SK-N-SH (cell line): ENCODE measurements at regions not wholly inside any gene's neighbourhood (a gene's known extent, or its start where the extent isn't known, plus 50 kb on each side); places are given as distances from the start of the nearest gene placed in this dataset.

Experiments
- CTCF ChIA-PET: fragments of 300-600, 350-600 bp; formaldehyde crosslinking; extraction: SDS; loops from one replicate; lab custom pipeline; 2021; lab: Yijun Ruan, JAX
- POLR2A ChIA-PET: fragments of 350-600 bp; sonication (Branson Sonifier 250); formaldehyde crosslinking; extraction: SDS; loops from one replicate; lab custom pipeline; 2020; ENCODE audit warnings: antibody characterized with exemption, inconsistent platforms; lab: Yijun Ruan, JAX
- DNase-seq: peaks from one replicate; pipeline ENCODE4 v3.0.0; 2012
- H2AFZ ChIP-seq: fragments of 200-600 bp; sonication (generic); 2 replicates; pipeline ENCODE4 v1.8.1; 2016; ENCODE audit warnings: antibody characterized with exemption, mild to moderate bottlenecking, low read depth
- H3F3A ChIP-seq: fragments of 200-600 bp; sonication (generic); replicated peaks from 2 replicates; pipeline ENCODE3; 2016; ENCODE audit warnings: antibody characterized with exemption, mild to moderate bottlenecking; ENCODE audit not compliant: insufficient read depth
- H3K27ac ChIP-seq, 2 experiments: fragments of 200-500 bp in 1 of 2; fragments of 200-600 bp in 1 of 2; sonication (Bioruptor generic) in 1 of 2; sonication (generic), shearing (Covaris generic) in 1 of 2; 2 replicates each; pipeline versions ENCODE4 v1.5.1 to v1.6.1; 2014 to 2016; ENCODE audit warnings: low read depth in 2 of 2, inconsistent platforms in 1 of 2, low read length in 1 of 2, mild to moderate bottlenecking in 1 of 2, mixed read lengths in 1 of 2
- H3K27me3 ChIP-seq: fragments of 200-600 bp; sonication (generic), shearing (Covaris generic); 2 replicates; pipeline ENCODE4 v1.6.1; 2016; ENCODE audit warnings: mixed run types; ENCODE audit not compliant: insufficient read depth
- H3K36me3 ChIP-seq, 2 experiments: fragments of 200-500 bp in 1 of 2; fragments of 200-600 bp in 1 of 2; sonication (Bioruptor generic) in 1 of 2; sonication (generic) in 1 of 2; replicated peaks in 1 of 2; 2 replicates each; pipeline versions ENCODE3 to v1.5.1; 2014 to 2016; ENCODE audit warnings: low read length in 1 of 2, mild to moderate bottlenecking in 1 of 2; ENCODE audit not compliant: insufficient read depth in 2 of 2, control insufficient read depth in 1 of 2
- H3K4me1 ChIP-seq, 2 experiments: fragments of 200-500 bp in 1 of 2; fragments of 200-600 bp in 1 of 2; sonication (Bioruptor generic) in 1 of 2; sonication (generic), shearing (Covaris generic) in 1 of 2; 2 replicates each; pipeline versions ENCODE4 v1.5.1 to v1.6.1; 2014 to 2016; ENCODE audit warnings: low read depth in 1 of 2, low read length in 1 of 2, mixed run types in 1 of 2; ENCODE audit not compliant: insufficient read depth in 2 of 2, control insufficient read depth in 1 of 2
- H3K4me2 ChIP-seq: fragments of 200-600 bp; sonication (generic), shearing (Covaris generic); 2 replicates; pipeline ENCODE4 v1.6.1; 2017; ENCODE audit warnings: mixed run types
- H3K4me3 ChIP-seq, 2 experiments: fragments of 200-500 bp in 1 of 2; fragments of 200-600 bp in 1 of 2; sonication (Bioruptor generic) in 1 of 2; sonication (generic), shearing (Covaris generic) in 1 of 2; 2 replicates each; pipeline versions ENCODE4 v1.5.1 to v1.8.1; 2014 to 2016; ENCODE audit warnings: low read depth in 2 of 2, inconsistent platforms in 1 of 2, low read length in 1 of 2, mild to moderate bottlenecking in 1 of 2, mixed read lengths in 1 of 2, moderate library complexity in 1 of 2
- H3K79me2 ChIP-seq: fragments of 200-600 bp; sonication (generic); 2 replicates; pipeline ENCODE4 v1.8.1; 2017; ENCODE audit warnings: mild to moderate bottlenecking; ENCODE audit not compliant: insufficient read depth
- H3K9ac ChIP-seq: fragments of 200-600 bp; sonication (generic); 2 replicates; pipeline ENCODE4 v1.6.1; 2017; ENCODE audit warnings: mixed run types
- H3K9me2 ChIP-seq: fragments of 200-600 bp; sonication (generic); 2 replicates; pipeline ENCODE4 v1.6.1; 2017; ENCODE audit warnings: mixed run types
- H3K9me3 ChIP-seq: fragments of 200-600 bp; sonication (generic); 2 replicates; pipeline ENCODE4 v1.6.1; 2017; ENCODE audit warnings: mixed run types, mild to moderate bottlenecking, moderate library complexity
- H4K20me1 ChIP-seq: fragments of 200-600 bp; sonication (generic); 2 replicates; pipeline ENCODE4 v1.6.1; 2017; ENCODE audit warnings: mild to moderate bottlenecking, mixed run types; ENCODE audit not compliant: insufficient read depth
- CHD2 ChIP-seq: fragments of 150-350 bp; IDR thresholded peaks from 2 replicates; pipeline ENCODE4 v1.6.1; 2018; ENCODE audit warnings: low read length; ENCODE audit not compliant: partially characterized antibody
- ELF1 ChIP-seq: IDR thresholded peaks from 2 replicates; pipeline ENCODE4 v1.4.0; 2012
- EZH2phosphoT487 ChIP-seq: fragments of 200-600 bp; sonication (generic); IDR thresholded peaks from 2 replicates; pipeline ENCODE4 v1.6.1; 2017; ENCODE audit warnings: low read depth, mixed run types, mild to moderate bottlenecking, antibody characterized with exemption, moderate library complexity, borderline replicate concordance
- FOXJ3 ChIP-seq: sonication (generic); formaldehyde crosslinking; IDR thresholded peaks from 2 replicates; pipeline ENCODE4 v1.5.1; 2020; ENCODE audit warnings: mild to moderate bottlenecking, missing genetic modification reagents
- GATA2 ChIP-seq: sonication (generic); formaldehyde crosslinking; IDR thresholded peaks from 2 replicates; pipeline ENCODE4 v1.5.0; 2020; ENCODE audit warnings: mild to moderate bottlenecking, missing genetic modification reagents
- JUND ChIP-seq: IDR thresholded peaks from 2 replicates; pipeline ENCODE4 v1.4.0; 2012
- MXI1 ChIP-seq: IDR thresholded peaks from 2 replicates; pipeline ENCODE4 v1.6.1; 2012; ENCODE audit warnings: mild to moderate bottlenecking, low read depth, low read length, improper control_type of control experiment
- NRF1 ChIP-seq: IDR thresholded peaks from 2 replicates; pipeline ENCODE4 v1.6.1; 2012; ENCODE audit warnings: low read depth, mild to moderate bottlenecking, low read length
- POLR2AphosphoS5 ChIP-seq: IDR thresholded peaks from 2 replicates; pipeline ENCODE4 v1.6.1; 2012; ENCODE audit warnings: low read depth, low read length
- RAD21 ChIP-seq: IDR thresholded peaks from 2 replicates; pipeline ENCODE4 v1.6.1; 2012; ENCODE audit warnings: mild to moderate bottlenecking, low read length
- RCOR1 ChIP-seq: fragments of 150-350 bp; IDR thresholded peaks from 2 replicates; pipeline ENCODE4 v1.6.1; 2017; ENCODE audit warnings: antibody characterized with exemption, low read length
- RXRA ChIP-seq: IDR thresholded peaks from 2 replicates; pipeline ENCODE4 v1.4.0; 2012; ENCODE audit warnings: low read depth, mild to moderate bottlenecking, borderline replicate concordance
- SIN3A ChIP-seq: IDR thresholded peaks from 2 replicates; pipeline ENCODE4 v1.6.1; 2012; ENCODE audit warnings: low read depth, mild to moderate bottlenecking, low read length, moderate library complexity, borderline replicate concordance
- SMC3 ChIP-seq: IDR thresholded peaks from 2 replicates; pipeline ENCODE4 v1.6.1; 2012; ENCODE audit warnings: low read depth, low read length, improper control_type of control experiment
- TAF1 ChIP-seq: IDR thresholded peaks from 2 replicates; pipeline ENCODE4 v1.6.1; 2012; ENCODE audit warnings: low read depth, mild to moderate bottlenecking, low read length, moderate library complexity, borderline replicate concordance
- TEAD4 ChIP-seq: IDR thresholded peaks from 2 replicates; pipeline ENCODE4 v1.4.0; 2012; ENCODE audit warnings: mild to moderate bottlenecking, borderline replicate concordance; ENCODE audit not compliant: insufficient read depth
- YY1 ChIP-seq: IDR thresholded peaks from 2 replicates; pipeline ENCODE4 v1.4.0; 2012; ENCODE audit warnings: low read depth, mild to moderate bottlenecking
- WGBS: methylation state at CpG from one replicate; pipeline ENCODE4 v1.1.6; 2017; ENCODE audit warnings: low lambda C conversion rate; 5-methylcytosine and 5-hydroxymethylcytosine counted together
- TF ChIP-seq, protein P1 (sequence below): IDR thresholded peaks from 2 replicates; pipeline ENCODE4 v1.4.0; 2012; ENCODE audit warnings: low read depth
- TF ChIP-seq, protein P2 (sequence below): IDR thresholded peaks from 2 replicates; pipeline ENCODE4 v1.4.0; 2012; ENCODE audit warnings: low read depth, borderline replicate concordance
- TF ChIP-seq, protein P3 (sequence below): IDR thresholded peaks from 2 replicates; pipeline ENCODE4 v1.4.0; 2012; ENCODE audit warnings: low read depth, borderline replicate concordance
- TF ChIP-seq, protein P4 (sequence below): fragments of 150-350 bp; IDR thresholded peaks from 2 replicates; pipeline ENCODE4 v1.6.1; 2017; ENCODE audit warnings: antibody characterized with exemption, low read length, low read depth, borderline replicate concordance
- TF ChIP-seq, protein P5 (sequence below): fragments of 200-600 bp; sonication (generic); IDR thresholded peaks from 2 replicates; pipeline ENCODE4 v1.6.1; 2017; ENCODE audit warnings: antibody characterized with exemption, mild to moderate bottlenecking, moderate library complexity

DNA sequence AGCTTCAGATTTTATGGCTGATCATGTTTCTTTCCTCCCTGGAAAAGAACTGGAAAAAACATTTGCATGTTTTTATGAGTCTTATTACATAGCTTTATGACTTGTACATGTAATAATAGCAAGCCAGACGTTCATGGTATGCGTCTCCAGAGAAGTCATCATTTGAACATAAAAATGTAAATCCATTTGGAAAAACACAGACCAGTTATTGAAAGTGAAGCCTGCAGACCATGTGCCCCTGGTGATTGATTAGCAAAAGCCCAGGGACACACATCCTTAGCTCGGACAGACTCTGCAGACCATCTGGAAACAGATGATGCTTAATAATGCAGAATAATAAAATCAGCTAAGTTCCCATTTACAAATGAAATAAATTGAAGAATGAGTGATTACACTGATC lies 283.1 kb downstream of the TDRD15 start (continued):
- no peak for TF ChIP-seq SIN3A
- TF ChIP-seq MXI1 = 0 out of 2 replicates have a peak, but pooled peaks have one; percentile 13
- no peak for TF ChIP-seq JUND
- TF ChIP-seq SMC3 = no peak
- TF ChIP-seq, protein P1, sequence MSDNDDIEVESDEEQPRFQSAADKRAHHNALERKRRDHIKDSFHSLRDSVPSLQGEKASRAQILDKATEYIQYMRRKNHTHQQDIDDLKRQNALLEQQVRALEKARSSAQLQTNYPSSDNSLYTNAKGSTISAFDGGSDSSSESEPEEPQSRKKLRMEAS = no peak
- TF ChIP-seq FOXJ3 (CRISPR knock-in tag) = no peak
- TF ChIP-seq, protein P2, sequence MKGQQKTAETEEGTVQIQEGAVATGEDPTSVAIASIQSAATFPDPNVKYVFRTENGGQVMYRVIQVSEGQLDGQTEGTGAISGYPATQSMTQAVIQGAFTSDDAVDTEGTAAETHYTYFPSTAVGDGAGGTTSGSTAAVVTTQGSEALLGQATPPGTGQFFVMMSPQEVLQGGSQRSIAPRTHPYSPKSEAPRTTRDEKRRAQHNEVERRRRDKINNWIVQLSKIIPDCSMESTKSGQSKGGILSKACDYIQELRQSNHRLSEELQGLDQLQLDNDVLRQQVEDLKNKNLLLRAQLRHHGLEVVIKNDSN = no peak
- no peak for TF ChIP-seq TAF1
- peak; percentile 14 for TF ChIP-seq CHD2
- peak; percentile 50; the same call in 1 of the 2 replicates for TF ChIP-seq RCOR1
- TF ChIP-seq GATA2 (CRISPR knock-in tag) = no peak
- TF ChIP-seq RXRA = no peak
- TF ChIP-seq ELF1 = no peak
- peak; percentile 1; the same call in 1 of the 2 replicates for TF ChIP-seq RAD21

DNA sequence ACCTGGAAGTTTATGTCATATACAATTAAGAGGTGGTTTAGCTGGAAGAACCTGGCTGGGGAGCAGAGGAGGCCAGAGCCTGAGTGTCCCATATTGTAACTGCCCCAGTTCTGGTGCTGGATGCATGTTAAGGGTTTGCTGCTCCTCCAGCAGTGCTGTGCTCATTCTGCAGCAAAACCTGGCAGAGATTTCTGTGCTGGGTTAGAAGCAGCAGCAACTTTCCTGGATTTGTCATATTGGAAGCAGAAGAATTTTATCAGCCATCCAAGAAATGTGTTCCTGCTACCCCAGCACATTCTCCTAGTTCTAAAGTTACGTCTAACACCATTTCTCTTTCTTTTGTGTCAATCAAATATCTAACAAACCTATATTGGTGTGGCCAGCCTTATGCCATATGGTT lies 284.1 kb downstream of the TDRD15 start:
- TF ChIP-seq EZH2phosphoT487 = no peak
- no peak for TF ChIP-seq RXRA
- no peak for TF ChIP-seq NRF1
- TF ChIP-seq, protein P3, sequence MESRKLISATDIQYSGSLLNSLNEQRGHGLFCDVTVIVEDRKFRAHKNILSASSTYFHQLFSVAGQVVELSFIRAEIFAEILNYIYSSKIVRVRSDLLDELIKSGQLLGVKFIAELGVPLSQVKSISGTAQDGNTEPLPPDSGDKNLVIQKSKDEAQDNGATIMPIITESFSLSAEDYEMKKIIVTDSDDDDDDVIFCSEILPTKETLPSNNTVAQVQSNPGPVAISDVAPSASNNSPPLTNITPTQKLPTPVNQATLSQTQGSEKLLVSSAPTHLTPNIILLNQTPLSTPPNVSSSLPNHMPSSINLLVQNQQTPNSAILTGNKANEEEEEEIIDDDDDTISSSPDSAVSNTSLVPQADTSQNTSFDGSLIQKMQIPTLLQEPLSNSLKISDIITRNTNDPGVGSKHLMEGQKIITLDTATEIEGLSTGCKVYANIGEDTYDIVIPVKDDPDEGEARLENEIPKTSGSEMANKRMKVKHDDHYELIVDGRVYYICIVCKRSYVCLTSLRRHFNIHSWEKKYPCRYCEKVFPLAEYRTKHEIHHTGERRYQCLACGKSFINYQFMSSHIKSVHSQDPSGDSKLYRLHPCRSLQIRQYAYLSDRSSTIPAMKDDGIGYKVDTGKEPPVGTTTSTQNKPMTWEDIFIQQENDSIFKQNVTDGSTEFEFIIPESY = no peak
- no peak for TF ChIP-seq RCOR1
- TF ChIP-seq, protein P4, sequence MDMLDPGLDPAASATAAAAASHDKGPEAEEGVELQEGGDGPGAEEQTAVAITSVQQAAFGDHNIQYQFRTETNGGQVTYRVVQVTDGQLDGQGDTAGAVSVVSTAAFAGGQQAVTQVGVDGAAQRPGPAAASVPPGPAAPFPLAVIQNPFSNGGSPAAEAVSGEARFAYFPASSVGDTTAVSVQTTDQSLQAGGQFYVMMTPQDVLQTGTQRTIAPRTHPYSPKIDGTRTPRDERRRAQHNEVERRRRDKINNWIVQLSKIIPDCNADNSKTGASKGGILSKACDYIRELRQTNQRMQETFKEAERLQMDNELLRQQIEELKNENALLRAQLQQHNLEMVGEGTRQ = no peak
- TF ChIP-seq TEAD4 = no peak
- TF ChIP-seq SIN3A = no peak
- TF ChIP-seq, protein P2 = no peak
- TF ChIP-seq POLR2AphosphoS5 = no peak
- TF ChIP-seq, protein P5, sequence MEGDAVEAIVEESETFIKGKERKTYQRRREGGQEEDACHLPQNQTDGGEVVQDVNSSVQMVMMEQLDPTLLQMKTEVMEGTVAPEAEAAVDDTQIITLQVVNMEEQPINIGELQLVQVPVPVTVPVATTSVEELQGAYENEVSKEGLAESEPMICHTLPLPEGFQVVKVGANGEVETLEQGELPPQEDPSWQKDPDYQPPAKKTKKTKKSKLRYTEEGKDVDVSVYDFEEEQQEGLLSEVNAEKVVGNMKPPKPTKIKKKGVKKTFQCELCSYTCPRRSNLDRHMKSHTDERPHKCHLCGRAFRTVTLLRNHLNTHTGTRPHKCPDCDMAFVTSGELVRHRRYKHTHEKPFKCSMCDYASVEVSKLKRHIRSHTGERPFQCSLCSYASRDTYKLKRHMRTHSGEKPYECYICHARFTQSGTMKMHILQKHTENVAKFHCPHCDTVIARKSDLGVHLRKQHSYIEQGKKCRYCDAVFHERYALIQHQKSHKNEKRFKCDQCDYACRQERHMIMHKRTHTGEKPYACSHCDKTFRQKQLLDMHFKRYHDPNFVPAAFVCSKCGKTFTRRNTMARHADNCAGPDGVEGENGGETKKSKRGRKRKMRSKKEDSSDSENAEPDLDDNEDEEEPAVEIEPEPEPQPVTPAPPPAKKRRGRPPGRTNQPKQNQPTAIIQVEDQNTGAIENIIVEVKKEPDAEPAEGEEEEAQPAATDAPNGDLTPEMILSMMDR = no peak
- TF ChIP-seq SMC3 = no peak
- TF ChIP-seq TAF1 = no peak
- TF ChIP-seq YY1 = no peak
- WGBS = 13% methylated on average over 1 of the region's 1 CpG
- DNase-seq = no peak

More for the DNA sequence above, 284.1 kb downstream of the TDRD15 start:
- Histone ChIP-seq H2AFZ (no peak overlapping the region), H3F3A (no peaks in the 10 kb centered on the region), H3K4me1 (peaks cover 0 to 19% of the 10 kb centered on the region in 2 experiments; a peak in 2 of 4 replicates), H3K9me3 (no peaks in the 10 kb centered on the region), H3K27ac (no peak overlapping the region), H3K9me2 (no peaks in the 10 kb centered on the region), H3K4me3 (no peak overlapping the region), H4K20me1 (no peaks in the 10 kb centered on the region), H3K4me2 (no peak overlapping the region), H3K79me2 (no peaks in the 10 kb centered on the region), H3K27me3 (no peaks in the 10 kb centered on the region), H3K9ac (no peak overlapping the region), H3K36me3 (no peaks in the 10 kb centered on the region)
- CTCF ChIA-PET = interaction anchor here (1.5 to 2.1 kb wide), 4 partner anchors 9 to 22 kb away, joined by 4 to 13 read pairs (median 4); no protein-coding TSS in a partner anchor
- POLR2A ChIA-PET = no interaction called here
